ENCODE measurements at regions not wholly inside any gene's neighbourhood (a gene's known extent, or its start where the extent isn't known, plus 50 kb on each side); places are given as distances from the start of the nearest gene placed in this dataset.

DNA sequence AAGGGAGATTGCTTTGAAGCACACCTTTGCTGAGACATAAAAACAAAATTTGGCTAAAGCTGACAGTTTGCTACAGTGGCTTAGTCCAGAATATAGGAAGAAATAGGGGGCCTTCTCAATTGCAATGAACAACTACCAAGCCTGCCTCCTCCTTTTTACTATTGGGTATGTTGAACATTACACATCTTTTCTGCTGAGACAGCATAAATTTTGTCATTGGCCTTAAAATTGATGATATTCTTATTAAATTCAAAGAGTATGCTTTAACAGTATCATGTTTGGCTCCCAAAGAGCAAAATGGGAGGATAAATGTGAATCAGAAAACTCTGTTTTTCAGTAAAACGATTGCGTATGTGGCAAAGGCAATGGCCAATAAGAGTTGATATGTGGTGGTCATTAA is 721.9 kb upstream of the IGFBP7 start:
- TF ChIP-seq, protein P1, sequence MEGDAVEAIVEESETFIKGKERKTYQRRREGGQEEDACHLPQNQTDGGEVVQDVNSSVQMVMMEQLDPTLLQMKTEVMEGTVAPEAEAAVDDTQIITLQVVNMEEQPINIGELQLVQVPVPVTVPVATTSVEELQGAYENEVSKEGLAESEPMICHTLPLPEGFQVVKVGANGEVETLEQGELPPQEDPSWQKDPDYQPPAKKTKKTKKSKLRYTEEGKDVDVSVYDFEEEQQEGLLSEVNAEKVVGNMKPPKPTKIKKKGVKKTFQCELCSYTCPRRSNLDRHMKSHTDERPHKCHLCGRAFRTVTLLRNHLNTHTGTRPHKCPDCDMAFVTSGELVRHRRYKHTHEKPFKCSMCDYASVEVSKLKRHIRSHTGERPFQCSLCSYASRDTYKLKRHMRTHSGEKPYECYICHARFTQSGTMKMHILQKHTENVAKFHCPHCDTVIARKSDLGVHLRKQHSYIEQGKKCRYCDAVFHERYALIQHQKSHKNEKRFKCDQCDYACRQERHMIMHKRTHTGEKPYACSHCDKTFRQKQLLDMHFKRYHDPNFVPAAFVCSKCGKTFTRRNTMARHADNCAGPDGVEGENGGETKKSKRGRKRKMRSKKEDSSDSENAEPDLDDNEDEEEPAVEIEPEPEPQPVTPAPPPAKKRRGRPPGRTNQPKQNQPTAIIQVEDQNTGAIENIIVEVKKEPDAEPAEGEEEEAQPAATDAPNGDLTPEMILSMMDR (IDR thresholded peaks at IDR 0.05; ENCODE audit: extremely low read depth in 1 of 2, insufficient read depth in 1 of 2, low read depth in 1 of 2, low read length in 2 of 2) = no peak
- TF ChIP-seq JUN (IDR thresholded peaks at IDR 0.05; ENCODE audit: borderline replicate concordance, insufficient read depth, insufficient read length, low read depth) (no peak), POLR2A (IDR thresholded peaks at IDR 0.05; ENCODE audit: low read depth, low read length) (no peak), GATA2 (IDR thresholded peaks at IDR 0.05; ENCODE audit: insufficient read depth, insufficient read length, low read depth, low read length) (no peak), POLR2AphosphoS5 (IDR thresholded peaks at IDR 0.05; ENCODE audit: insufficient read depth, low read depth, low read length) (no peak), EZH2 (IDR thresholded peaks at IDR 0.05; ENCODE audit: borderline replicate concordance, low read depth, low read length, severe bottlenecking) (no peak)
- TF ChIP-seq, protein P2, sequence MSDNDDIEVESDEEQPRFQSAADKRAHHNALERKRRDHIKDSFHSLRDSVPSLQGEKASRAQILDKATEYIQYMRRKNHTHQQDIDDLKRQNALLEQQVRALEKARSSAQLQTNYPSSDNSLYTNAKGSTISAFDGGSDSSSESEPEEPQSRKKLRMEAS (IDR thresholded peaks at IDR 0.05; ENCODE audit: insufficient read depth, insufficient read length) = no peak

All from endothelial cell of umbilical vein (primary cell).